HG02884 (cell line): ENCODE measurements at regions not wholly inside any gene's neighbourhood (a gene's known extent, or its start where the extent isn't known, plus 50 kb on each side); places are given as distances from the start of the nearest gene placed in this dataset.
"Not testable (repeated sequence)": the region's sequence is repeated elsewhere in the genome, so short reads cannot be mapped to it uniquely, and the experiment has no call there.

Source experiments
- ATAC-seq: cut with Tn5 transposase; IDR thresholded peaks from one replicate; pipeline ENCODE4 v1.9.1; 2021; ENCODE audit warnings: mild to moderate bottlenecking, moderate library complexity; ENCODE audit not compliant: unreplicated experiment

DNA sequence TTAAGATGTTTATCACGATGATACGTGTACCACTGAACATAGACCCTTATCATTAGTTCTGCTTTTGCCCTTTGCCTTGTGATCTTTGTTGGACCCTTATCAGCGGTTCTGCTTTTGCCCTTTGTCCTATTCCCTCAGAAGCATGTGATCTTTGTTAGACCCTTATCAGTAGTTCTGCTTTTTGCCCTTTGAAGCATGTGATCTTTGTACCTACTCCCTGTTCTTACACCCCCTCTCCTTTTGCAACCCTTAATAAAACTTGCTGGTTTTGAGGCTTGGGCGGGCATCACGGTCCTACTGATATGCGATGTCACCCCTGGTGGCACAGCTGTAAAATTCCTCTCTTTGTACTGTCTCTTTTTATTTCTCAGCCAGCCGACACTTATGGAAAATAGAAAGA is 117.0 kb downstream of the SDHAF3 start:
- ATAC-seq = not testable (repeated sequence)

DNA sequence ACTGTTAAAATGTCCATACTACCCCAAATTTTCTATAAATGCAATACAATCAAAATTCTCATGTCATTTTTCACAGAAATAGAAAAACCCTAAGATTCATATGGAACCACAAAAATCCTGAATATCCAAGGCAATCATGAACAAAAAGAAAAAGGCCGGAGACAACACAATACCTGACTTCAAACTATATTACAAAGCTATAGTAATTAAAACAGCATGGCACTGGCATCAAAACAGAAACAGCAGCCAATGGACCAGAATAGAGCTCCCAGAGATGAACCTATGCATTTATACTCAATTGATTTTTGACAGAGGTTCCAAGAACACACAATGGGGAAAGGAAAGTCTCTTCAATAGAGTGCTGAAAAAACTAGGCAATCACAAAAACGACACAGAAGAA is 128.8 kb downstream of the SDHAF3 start:
- ATAC-seq = no peak

DNA sequence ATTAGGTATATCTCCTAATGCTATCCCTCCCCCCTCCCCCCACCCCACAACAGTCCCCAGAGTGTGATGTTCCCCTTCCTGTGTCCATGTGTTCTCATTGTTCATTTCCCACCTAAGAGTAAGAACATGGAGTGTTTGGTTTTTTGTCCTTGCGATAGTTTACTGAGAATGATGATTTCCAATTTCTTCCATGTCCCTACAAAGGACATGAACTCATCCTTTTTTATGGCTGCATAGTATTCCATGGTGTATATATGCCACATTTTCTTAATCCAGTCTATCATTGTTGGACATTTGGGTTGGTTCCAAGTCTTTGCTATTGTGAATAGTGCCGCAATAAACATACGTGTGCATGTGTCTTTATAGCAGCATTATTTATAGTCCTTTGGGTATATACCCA is 140.7 kb downstream of the SDHAF3 start:
- ATAC-seq = not testable (repeated sequence)

DNA sequence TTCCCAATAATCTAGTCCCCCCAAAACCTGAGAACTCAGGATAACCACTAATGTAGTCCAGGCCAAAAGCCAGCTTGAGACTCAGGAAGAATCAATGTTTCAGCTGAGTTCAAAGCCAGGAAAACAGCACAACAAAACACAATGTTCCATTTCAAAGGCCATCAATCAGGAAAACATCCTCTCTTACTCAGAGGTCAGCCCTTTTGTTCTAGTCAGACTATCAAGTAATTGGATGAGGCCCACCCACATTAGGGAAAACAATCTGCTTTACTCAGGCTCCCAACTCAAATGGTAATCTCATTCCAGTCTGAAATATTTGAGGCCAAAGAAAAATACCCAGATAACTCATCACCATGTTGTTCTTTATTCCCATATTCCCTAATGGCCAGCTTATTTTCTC is 152.2 kb downstream of the SDHAF3 start:
- ATAC-seq = no peak

- ATAC-seq = no peak
Measured at GRCh38 chr7:97270280-97270679, 152.8 kb downstream of the SDHAF3 start.

DNA sequence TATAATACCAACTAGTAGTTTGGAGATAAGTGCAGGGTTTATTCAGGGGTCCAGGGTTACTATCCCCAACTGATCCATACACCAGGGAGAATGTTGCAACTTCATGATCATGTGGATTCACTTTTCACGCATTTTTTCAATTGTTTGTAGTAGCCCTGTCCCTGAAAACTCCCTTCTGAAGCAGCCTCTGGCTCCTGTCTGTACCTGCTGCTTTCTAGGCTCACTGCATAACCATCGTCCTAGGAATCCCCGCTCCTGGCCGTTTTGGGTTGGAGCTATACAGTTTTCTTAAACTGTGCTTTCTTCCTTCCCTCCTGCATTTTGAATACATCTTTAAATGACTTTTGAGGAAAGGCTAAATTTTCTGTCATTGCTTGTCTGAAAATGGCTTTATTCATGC is 154.1 kb downstream of the SDHAF3 start:
- no peak for ATAC-seq

- ATAC-seq = peak; percentile 83
Measured at GRCh38 chr7:97272237-97272975, 154.9 kb downstream of the SDHAF3 start.

GRCh38 chr7:97275475-97275874 is 158.0 kb downstream of the SDHAF3 start:
- no peak for ATAC-seq

GRCh38 chr7:97280950-97281349 is 163.5 kb downstream of the SDHAF3 start:
- no peak for ATAC-seq

- no peak for ATAC-seq
Measured at GRCh38 chr7:97285348-97285747, 167.8 kb downstream of the SDHAF3 start.

- no peak for ATAC-seq
Measured at GRCh38 chr7:97293031-97293430, 175.5 kb downstream of the SDHAF3 start.

DNA sequence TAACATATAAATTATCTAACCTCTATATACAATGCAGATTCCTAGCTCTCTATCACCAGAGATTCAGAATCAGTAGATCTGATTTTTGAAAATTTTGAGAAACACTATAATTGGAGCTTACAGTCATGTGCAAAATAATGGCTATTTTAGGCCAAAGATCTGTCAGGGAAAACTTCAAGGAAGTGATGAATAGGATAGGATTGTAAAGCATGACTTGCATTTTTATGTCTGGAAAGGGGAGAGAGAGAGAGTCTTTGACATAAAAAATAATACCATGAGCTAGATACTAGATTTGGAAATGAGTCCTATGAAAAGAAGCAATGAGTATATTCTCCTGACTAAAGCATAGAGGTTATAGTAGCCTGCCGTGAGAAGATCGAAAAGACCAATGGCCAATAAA is 181.1 kb downstream of the SDHAF3 start:
- ATAC-seq = no peak

- no peak for ATAC-seq
Measured at GRCh38 chr7:97305589-97305988, 188.1 kb downstream of the SDHAF3 start.

- ATAC-seq = no peak
Measured at GRCh38 chr7:97307521-97308108, 190.1 kb downstream of the SDHAF3 start.

GRCh38 chr7:97313900-97314299 is 196.4 kb downstream of the SDHAF3 start:
- no peak for ATAC-seq

- ATAC-seq = no peak
Measured at GRCh38 chr7:97317575-97317974, 200.1 kb downstream of the SDHAF3 start.

DNA sequence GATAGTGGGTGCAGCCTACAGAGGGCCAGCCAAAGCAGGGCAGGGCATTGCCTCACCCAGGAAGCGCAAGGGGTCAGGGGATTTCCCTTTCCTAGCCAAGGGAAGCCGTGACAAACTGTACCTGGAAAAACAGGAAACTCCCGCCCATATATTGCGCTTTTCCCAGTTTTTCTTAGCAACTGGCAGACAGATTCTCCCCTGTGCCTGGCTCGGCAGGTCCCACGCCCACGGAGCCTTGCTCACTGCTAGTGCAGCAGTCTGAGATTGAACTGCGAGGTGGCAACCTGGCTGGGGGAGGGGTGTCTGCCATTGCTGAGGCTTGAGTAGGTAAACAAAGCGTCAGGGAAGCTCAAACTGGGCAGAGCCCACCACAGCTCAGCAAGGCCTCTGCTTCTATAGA is 212.4 kb downstream of the SDHAF3 start:
- ATAC-seq = not testable (repeated sequence)

DNA sequence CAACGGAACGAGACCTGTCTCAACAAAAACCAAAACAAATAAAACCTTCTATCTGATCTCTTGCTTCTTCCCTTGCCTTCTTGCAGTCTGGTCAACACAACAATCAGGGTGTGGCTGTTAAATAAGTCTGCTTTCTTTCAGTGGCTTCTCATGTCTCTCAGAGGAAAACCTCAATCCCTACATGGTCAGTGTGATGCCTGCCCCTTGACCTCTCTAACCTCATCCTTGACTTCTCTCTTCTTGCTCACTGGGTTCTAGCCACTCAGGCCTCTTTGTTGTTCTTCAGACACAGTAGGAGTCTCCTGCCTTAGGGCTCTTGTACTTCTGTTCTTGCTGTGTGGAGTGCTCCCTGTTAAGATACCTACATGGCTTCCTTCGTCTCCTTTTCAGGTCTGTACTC is 220.4 kb downstream of the SDHAF3 start:
- ATAC-seq = no peak

GRCh38 chr7:97342512-97342911 is 225.0 kb downstream of the SDHAF3 start:
- ATAC-seq = no peak

DNA sequence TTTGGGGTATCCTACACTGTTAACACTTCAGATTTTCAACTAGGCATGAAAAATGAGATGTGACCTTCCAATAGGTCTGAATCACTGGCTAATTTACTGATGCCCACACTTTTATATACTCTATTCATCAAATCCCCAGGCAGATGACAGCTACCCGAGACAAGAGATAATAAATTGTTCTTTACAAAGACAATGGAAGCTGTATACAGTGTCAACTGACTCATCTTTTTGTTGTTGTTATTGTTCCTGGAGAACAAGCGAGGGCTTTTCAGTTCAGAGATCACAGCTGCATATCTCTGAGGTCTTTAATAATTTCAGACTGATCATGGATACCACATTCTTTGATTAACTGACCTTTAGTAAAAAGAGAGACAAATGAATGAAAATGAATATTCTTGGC is 228.9 kb downstream of the SDHAF3 start:
- no peak for ATAC-seq

DNA sequence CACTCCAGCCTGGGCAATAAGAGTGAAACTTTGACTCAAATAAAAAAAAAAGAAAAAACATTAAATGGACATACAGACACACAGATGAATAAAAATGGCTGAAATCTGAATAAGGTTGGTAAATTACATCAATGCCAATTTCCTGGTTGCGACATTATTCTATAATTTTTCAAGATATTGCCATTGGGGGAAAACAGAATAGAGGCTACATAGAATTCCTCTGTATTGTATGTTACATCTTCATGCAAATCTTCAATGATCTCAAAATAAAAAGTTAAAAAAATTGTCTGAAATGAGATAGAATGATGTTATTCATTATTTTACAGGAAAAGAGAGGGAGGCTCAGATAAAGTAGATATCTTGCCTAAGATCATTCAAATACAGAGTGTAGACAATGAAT is 234.0 kb downstream of the SDHAF3 start:
- no peak for ATAC-seq

DNA sequence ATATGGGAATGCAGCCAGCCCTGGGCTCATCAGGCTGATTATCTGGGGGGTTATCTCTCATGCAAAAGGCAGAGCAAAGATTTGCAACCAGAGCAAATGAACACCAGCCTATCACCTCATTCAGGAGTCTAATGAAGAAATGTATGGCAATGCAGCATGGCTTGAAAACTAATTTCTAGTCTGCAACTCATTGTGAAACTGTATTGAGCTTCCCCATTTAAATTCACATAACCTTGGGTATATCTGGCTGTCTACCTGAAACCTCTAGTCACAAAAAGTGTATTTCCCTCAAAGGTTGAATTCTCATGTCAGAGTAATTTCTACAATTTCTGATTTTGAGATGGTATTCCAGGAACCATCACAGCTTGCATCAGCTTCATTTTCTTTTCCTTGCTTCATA is 240.0 kb downstream of the SDHAF3 start:
- ATAC-seq = peak; percentile 75

DNA sequence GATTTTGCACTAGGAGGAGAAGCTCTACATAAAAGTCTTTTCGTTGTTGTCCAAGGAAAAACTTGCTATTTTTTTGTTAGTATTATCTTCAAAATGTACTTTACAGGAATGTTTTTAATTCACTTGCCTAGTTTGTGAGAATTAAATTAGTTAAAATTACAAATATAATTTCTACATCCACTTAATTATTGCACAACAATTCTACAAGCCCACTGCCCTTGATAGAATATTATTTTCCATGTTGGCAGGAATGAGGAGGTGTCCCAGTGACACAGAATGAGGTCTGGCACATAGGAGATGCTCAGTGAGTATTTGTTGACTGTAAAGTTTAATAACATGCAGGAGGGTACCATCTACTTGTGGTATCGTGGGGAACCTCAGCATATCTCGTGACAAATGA is 255.4 kb downstream of the SDHAF3 start:
- no peak for ATAC-seq
